Mononuclear cell (primary cell): ENCODE measurements at regions not wholly inside any gene's neighbourhood (a gene's known extent, or its start where the extent isn't known, plus 50 kb on each side); places are given as distances from the start of the nearest gene placed in this dataset.

ENCODE experiments used
- H3K27me3 ChIP-seq: 2 replicates; pipeline ENCODE4 v1.6.0; 2011; ENCODE audit warnings: low read length, control low read depth; ENCODE audit not compliant: insufficient read depth
- H3K4me1 ChIP-seq: 2 replicates; pipeline ENCODE4 v1.5.1; 2011; ENCODE audit warnings: mild to moderate bottlenecking, low read length, control low read depth; ENCODE audit not compliant: insufficient read depth
- H3K4me3 ChIP-seq: 2 replicates; pipeline ENCODE4 v1.5.1; 2011; ENCODE audit warnings: mild to moderate bottlenecking, low read length, moderate library complexity
- H3K9me3 ChIP-seq: 2 replicates; pipeline ENCODE4 v1.5.1; 2011; ENCODE audit warnings: low read depth, mild to moderate bottlenecking, control low read depth, low read length

DNA sequence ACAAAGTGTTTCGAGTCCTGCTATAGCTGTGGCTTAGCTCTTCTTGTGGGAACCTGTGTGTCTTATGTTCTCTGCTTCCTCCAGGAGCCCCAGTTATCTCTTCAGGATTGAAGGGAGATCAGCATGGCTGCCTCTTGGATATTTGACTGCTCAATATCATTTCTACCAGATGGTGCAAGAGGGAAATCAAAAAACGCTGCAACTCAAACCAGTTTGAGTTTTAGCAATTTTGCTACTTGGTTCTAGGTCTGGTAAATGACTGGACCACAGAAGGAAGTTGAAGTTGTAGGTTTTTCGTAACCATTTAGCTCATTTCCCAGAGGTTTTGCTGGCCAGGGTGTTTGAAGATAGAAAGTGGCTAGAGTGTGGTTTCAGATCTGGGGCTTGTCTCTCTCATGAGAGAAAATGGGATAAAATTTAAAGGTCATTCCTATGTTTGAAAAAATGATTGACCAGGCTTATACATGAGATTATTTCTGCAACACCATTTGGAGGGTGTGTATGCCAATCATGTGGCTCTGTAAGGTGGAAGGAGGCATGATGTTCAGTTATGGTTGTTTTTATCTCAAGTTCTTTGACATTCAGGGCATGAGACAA, 210.4 kb downstream of the SPRY1 start:
- H3K9me3 ChIP-seq, result no peaks in the 10 kb centered on the region
- H3K4me1 ChIP-seq, result peaks cover 17% of the 10 kb centered on the region
- no peaks in the 10 kb centered on the region for H3K27me3 ChIP-seq
- no peak overlapping the region for H3K4me3 ChIP-seq

- Histone ChIP-seq H3K9me3 (no peaks in the 10 kb centered on the region), H3K4me1 (peaks cover 11% of the 10 kb centered on the region), H3K27me3 (no peaks in the 10 kb centered on the region), H3K4me3 (no peak overlapping the region)
Measured at GRCh38 chr4:123609829-123610228, 213.2 kb downstream of the SPRY1 start.

DNA sequence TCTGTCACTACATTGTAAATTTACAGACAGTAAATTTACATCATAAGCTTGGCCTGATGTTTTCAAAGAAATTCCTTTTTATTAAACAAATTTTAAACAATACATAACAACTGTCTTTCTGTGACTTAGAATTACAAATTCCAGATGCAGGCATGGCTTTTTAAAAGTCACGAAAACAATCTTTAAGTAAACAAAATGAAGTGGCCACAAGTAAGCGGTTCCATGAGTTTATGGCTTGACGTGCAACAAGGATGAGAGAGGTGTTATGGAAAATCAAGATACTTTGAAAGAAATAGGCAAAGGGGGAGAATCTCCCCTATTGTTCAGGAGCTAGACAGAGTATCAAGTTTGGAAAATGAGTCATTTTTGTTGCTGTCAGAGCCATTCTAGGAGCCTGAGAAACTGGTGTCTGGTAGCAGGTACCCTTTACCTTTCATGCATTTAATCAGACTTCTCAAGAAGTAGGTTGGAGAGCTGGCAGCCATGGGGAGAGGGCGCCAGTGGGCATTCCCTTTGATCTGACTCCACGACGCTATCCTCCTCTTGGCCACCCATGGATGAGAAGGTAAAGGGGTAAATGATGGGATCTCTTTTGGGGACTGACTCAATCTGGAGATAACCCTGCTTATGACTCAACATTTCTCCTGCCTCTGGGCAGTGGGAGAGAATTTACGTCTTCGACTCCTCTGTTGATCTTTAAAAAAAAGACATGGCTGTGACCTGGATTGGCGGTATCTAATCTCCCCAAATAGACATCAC, 217.2 kb downstream of the SPRY1 start:
- Histone ChIP-seq H3K27me3 (no peaks in the 10 kb centered on the region), H3K4me3 (no peak overlapping the region), H3K4me1 (peaks cover 23% of the 10 kb centered on the region), H3K9me3 (no peaks in the 10 kb centered on the region)

GRCh38 chr4:123615901-123616300, 219.3 kb downstream of the SPRY1 start:
- H3K4me1 ChIP-seq, result peaks cover 24% of the 10 kb centered on the region
- no peaks in the 10 kb centered on the region for H3K27me3 ChIP-seq
- no peaks in the 10 kb centered on the region for H3K9me3 ChIP-seq
- no peak overlapping the region for H3K4me3 ChIP-seq

DNA sequence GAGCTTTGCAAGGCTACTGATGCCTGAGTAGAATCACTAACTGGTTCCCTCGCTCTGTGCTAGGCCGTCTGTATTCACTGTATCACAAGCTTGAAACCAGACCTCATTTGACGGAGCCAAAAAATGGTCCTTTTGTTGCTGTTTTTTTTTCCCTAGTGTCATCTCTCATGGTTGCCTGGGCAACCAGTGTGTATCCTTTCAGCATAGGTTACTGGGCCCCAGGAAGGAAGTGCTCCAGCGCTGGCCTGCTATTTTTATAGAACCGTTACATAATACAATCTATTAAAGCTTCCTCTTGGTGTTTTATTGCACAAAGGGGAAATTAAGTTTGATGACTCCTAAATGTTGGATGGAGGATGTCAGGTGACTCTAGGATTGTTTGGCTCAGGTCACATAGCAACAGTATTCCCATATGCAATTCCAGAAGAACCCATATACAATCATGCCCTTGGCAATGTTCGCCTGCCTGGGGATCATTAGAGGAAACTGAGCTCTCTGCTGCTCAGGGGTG, 220.4 kb downstream of the SPRY1 start:
- H3K9me3 ChIP-seq, result no peaks in the 10 kb centered on the region
- H3K4me3 ChIP-seq, result no peak overlapping the region
- H3K4me1 ChIP-seq, result peaks cover 28% of the 10 kb centered on the region
- H3K27me3 ChIP-seq, result no peaks in the 10 kb centered on the region

DNA sequence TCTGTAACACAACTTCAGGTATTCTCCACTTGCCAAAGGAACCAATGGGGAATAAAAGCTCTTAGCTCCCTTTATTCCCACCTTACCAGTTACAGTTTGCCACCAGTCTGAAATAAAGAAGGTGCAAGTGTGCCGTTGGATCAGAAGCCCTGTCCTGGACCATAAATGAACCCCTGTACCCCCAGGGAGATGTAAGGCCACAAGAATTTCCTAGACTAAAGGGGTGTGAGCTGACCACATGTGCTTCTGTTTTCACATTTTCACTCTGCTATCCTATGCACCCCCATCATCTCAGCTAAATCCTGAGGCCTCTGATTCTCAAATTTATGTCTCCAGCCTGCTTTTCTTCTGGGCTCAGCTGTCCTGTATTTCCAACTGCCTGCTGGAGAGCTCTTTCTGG, 221.2 kb downstream of the SPRY1 start:
- no peaks in the 10 kb centered on the region for H3K27me3 ChIP-seq
- no peak overlapping the region for H3K4me3 ChIP-seq
- no peaks in the 10 kb centered on the region for H3K9me3 ChIP-seq
- H3K4me1 ChIP-seq, result peaks cover 28% of the 10 kb centered on the region

DNA sequence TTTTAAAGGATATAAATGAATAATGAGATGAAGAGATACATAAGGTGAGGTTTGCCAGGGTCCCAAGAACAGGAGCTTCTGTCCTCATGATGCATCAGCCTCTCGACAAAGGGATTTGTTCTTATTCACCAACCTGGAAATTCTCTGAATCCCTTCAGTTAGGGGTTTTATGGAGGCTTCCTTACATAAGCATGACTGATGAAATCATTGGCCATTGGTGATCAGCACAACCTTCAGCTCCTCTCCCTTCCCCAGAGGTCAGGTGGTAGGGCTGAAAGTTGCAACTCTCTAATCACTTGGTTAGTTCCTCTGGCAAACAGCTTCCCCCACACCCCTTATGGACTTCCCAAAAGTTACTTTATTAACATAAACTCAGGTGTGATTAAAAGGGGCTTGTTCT, 222.0 kb downstream of the SPRY1 start:
- Histone ChIP-seq H3K4me3 (no peak overlapping the region), H3K9me3 (no peaks in the 10 kb centered on the region), H3K4me1 (peaks cover 28% of the 10 kb centered on the region), H3K27me3 (no peaks in the 10 kb centered on the region)

GRCh38 chr4:123619326-123619725, 222.7 kb downstream of the SPRY1 start:
- peaks cover 28% of the 10 kb centered on the region for H3K4me1 ChIP-seq
- H3K9me3 ChIP-seq, result no peaks in the 10 kb centered on the region
- H3K27me3 ChIP-seq, result no peaks in the 10 kb centered on the region
- H3K4me3 ChIP-seq, result no peak overlapping the region

- Histone ChIP-seq H3K4me1 (peaks cover 28% of the 10 kb centered on the region), H3K27me3 (no peaks in the 10 kb centered on the region), H3K4me3 (no peak overlapping the region), H3K9me3 (no peaks in the 10 kb centered on the region)
Measured at GRCh38 chr4:123619895-123620294, 223.3 kb downstream of the SPRY1 start.

GRCh38 chr4:123621072-123621705, 224.6 kb downstream of the SPRY1 start:
- Histone ChIP-seq H3K9me3 (no peaks in the 10 kb centered on the region), H3K4me3 (no peak overlapping the region), H3K4me1 (peaks cover 28% of the 10 kb centered on the region), H3K27me3 (no peaks in the 10 kb centered on the region)

DNA sequence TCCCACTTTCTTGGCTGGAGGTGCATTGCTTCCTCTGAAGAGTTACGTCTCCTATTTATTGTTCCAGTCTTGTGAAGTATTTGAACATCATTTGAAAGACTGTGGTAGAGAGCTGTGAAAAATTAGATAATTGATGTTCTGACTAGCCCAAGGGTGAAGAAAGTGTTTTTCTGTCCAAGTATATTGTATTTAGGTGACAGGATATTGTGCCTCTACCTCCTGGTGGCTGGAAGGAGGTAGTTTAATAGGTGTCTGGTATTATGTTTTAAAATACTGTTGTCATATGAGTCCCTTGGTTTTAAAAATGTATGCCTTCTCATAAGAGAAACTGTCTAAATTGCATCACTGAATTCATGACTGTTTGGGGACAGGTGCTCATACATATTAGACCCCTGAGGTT, 226.0 kb downstream of the SPRY1 start:
- H3K4me3 ChIP-seq, result no peak overlapping the region
- peaks cover 17% of the 10 kb centered on the region for H3K4me1 ChIP-seq
- no peaks in the 10 kb centered on the region for H3K27me3 ChIP-seq
- H3K9me3 ChIP-seq, result no peaks in the 10 kb centered on the region

DNA sequence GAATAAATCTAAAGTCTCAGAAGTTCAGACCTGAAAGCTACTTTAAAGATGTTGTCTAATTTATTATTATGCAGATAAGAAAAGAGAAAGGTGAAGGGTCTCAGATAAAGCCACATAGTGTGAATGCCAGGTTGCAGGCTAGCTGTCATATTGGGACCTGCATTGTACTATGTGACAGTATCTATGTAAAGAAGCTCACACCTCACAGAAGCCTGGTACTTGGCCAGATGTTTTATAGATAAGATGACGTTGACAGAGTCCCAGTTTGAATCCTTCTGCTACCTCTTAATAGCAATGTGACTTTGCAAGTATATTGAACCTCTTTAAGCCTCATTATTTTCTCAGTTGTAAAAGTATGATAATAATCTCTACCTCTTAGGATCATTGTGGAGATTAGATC, 227.0 kb downstream of the SPRY1 start:
- no peaks in the 10 kb centered on the region for H3K27me3 ChIP-seq
- H3K4me3 ChIP-seq, result no peak overlapping the region
- H3K4me1 ChIP-seq, result peaks cover 6% of the 10 kb centered on the region
- no peaks in the 10 kb centered on the region for H3K9me3 ChIP-seq

- H3K27me3 ChIP-seq, result no peaks in the 10 kb centered on the region
Measured at GRCh38 chr4:123624959-123625358, 228.4 kb downstream of the SPRY1 start.

GRCh38 chr4:123628288-123628687, 231.7 kb downstream of the SPRY1 start:
- H3K4me1 ChIP-seq, result no peaks in the 10 kb centered on the region
- H3K9me3 ChIP-seq, result no peaks in the 10 kb centered on the region
- no peaks in the 10 kb centered on the region for H3K27me3 ChIP-seq
- no peak overlapping the region for H3K4me3 ChIP-seq

More at GRCh38 chr4:123624959-123625358, 228.4 kb downstream of the SPRY1 start:
- peaks cover 3% of the 10 kb centered on the region for H3K4me1 ChIP-seq
- no peaks in the 10 kb centered on the region for H3K9me3 ChIP-seq
- no peak overlapping the region for H3K4me3 ChIP-seq
